ENCODE measurements at regions not wholly inside any gene's neighbourhood (a gene's known extent, or its start where the extent isn't known, plus 50 kb on each side); places are given as distances from the start of the nearest gene placed in this dataset.

GRCh38 chr1:94677714-94678113 is 136.2 kb upstream of the F3 start:
- DNase-seq (ENCODE audit: low read depth, low spot score), result no peak
- H3K36me3 ChIP-seq (ENCODE audit: control insufficient read depth, insufficient read depth, low read length), result no peaks in the 10 kb centered on the region
- ChIA-PET CTCF (interaction anchor here (0.7 kb wide), 1 partner anchor 529 kb away, joined by 6 read pairs; no protein-coding TSS in a partner anchor), POLR2A (no interaction called here)
- no peaks in the 10 kb centered on the region for H3K9me3 ChIP-seq (ENCODE audit: control insufficient read depth, insufficient read depth, low read depth, low read length)
- no peaks in the 10 kb centered on the region for H3K27me3 ChIP-seq (ENCODE audit: control insufficient read depth, insufficient read depth, low read length)
- no peak overlapping the region for H3K4me3 ChIP-seq (ENCODE audit: low read depth in 2 of 2, low read length in 2 of 2)
- no peak overlapping the region for H3K27ac ChIP-seq (ENCODE audit: low read length)
- in situ Hi-C loops (cut with HindIII; ENCODE audit: low pct_unique_long_range_greater_than_20kb, low sequenced_read_pairs), result no loop called here
- ATAC-seq, result no peak
- TF ChIP-seq REST (IDR thresholded peaks at IDR 0.05; ENCODE audit: insufficient read depth in 1 of 2, low read depth in 2 of 2, low read length in 1 of 2), result no peak
- no peak for TF ChIP-seq CTCF (IDR thresholded peaks at IDR 0.05)
- no peak for TF ChIP-seq TCF7L2 (IDR thresholded peaks at IDR 0.05; ENCODE audit: low read depth, low read length)
- no peak for TF ChIP-seq SIN3A (IDR thresholded peaks at IDR 0.05; ENCODE audit: borderline replicate concordance, insufficient read depth, low read depth, low read length)
- TF ChIP-seq POLR2AphosphoS5 (IDR thresholded peaks at IDR 0.05; ENCODE audit: low read depth, low read length), result no peak
- H3K4me1 ChIP-seq (ENCODE audit: control insufficient read depth, insufficient read depth, low read length), result no peaks in the 10 kb centered on the region
- intact Hi-C loops (cut with micrococcal nuclease; ENCODE audit: unreplicated experiment), result no loop called here
- no TSS peak for BruUV-seq (replicated peaks)

GRCh38 chr1:94677087-94677486 is 135.5 kb upstream of the F3 start:
- Histone ChIP-seq H3K4me3 (ENCODE audit: low read depth in 2 of 2, low read length in 2 of 2) (no peak overlapping the region), H3K4me1 (ENCODE audit: control insufficient read depth, insufficient read depth, low read length) (no peaks in the 10 kb centered on the region), H3K27me3 (ENCODE audit: control insufficient read depth, insufficient read depth, low read length) (no peaks in the 10 kb centered on the region), H3K27ac (ENCODE audit: low read length) (no peak overlapping the region), H3K9me3 (ENCODE audit: control insufficient read depth, insufficient read depth, low read depth, low read length) (no peaks in the 10 kb centered on the region), H3K36me3 (ENCODE audit: control insufficient read depth, insufficient read depth, low read length) (no peaks in the 10 kb centered on the region)
- DNase-seq (ENCODE audit: low read depth, low spot score) (no peak), ATAC-seq (no peak)
- POLR2A ChIA-PET, result no interaction called here
- intact Hi-C loops (cut with micrococcal nuclease; ENCODE audit: unreplicated experiment) (no loop called here), in situ Hi-C loops (cut with HindIII; ENCODE audit: low pct_unique_long_range_greater_than_20kb, low sequenced_read_pairs) (no loop called here)
- CTCF ChIA-PET, result no interaction called here
- no TSS peak for BruUV-seq (replicated peaks)
- no peak for TF ChIP-seq TCF7L2 (IDR thresholded peaks at IDR 0.05; ENCODE audit: low read depth, low read length)
- TF ChIP-seq CTCF (IDR thresholded peaks at IDR 0.05), result no peak
- TF ChIP-seq REST (IDR thresholded peaks at IDR 0.05; ENCODE audit: insufficient read depth in 1 of 2, low read depth in 2 of 2, low read length in 1 of 2), result no peak
- no peak for TF ChIP-seq POLR2AphosphoS5 (IDR thresholded peaks at IDR 0.05; ENCODE audit: low read depth, low read length)
- TF ChIP-seq SIN3A (IDR thresholded peaks at IDR 0.05; ENCODE audit: borderline replicate concordance, insufficient read depth, low read depth, low read length), result no peak
